Gastroesophageal sphincter (tissue), 3 donors: ENCODE measurements at regions not wholly inside any gene's neighbourhood (a gene's known extent, or its start where the extent isn't known, plus 50 kb on each side); places are given as distances from the start of the nearest gene placed in this dataset.

Experiments used
- CTCF ChIP-seq, 4 experiments: fragments of 200-600 bp in 2 of 4; fragments of 450-650 bp in 2 of 4; sonication (generic) in 1 of 4; IDR thresholded peaks; one replicate each; pipeline ENCODE4 v1.5.1; 2017 to 2019; ENCODE audit warnings: antibody characterized with exemption in 4 of 4, mild to moderate bottlenecking in 2 of 4, moderate library complexity in 2 of 4
- POLR2A ChIP-seq, 2 donors: fragments of 450-650 bp; IDR thresholded peaks; one replicate each; pipeline ENCODE4 v1.6.1; 2017; ENCODE audit warnings: antibody characterized with exemption in 2 of 2, mild to moderate bottlenecking in 2 of 2, moderate library complexity in 1 of 2

GRCh38 chr18:25517881-25518715 lies 166.1 kb upstream of the ZNF521 start:
- TF ChIP-seq CTCF (IDR thresholded peaks at IDR 0.05) (no peak), POLR2A (IDR thresholded peaks at IDR 0.05) (no peak)
